GM19438 (cell line): ENCODE measurements at regions not wholly inside any gene's neighbourhood (a gene's known extent, or its start where the extent isn't known, plus 50 kb on each side); places are given as distances from the start of the nearest gene placed in this dataset.

ENCODE experiments used
- ATAC-seq: cut with Tn5 transposase; IDR thresholded peaks from one replicate; pipeline ENCODE4 v1.9.1; 2021; ENCODE audit warnings: low read depth; ENCODE audit not compliant: unreplicated experiment

DNA sequence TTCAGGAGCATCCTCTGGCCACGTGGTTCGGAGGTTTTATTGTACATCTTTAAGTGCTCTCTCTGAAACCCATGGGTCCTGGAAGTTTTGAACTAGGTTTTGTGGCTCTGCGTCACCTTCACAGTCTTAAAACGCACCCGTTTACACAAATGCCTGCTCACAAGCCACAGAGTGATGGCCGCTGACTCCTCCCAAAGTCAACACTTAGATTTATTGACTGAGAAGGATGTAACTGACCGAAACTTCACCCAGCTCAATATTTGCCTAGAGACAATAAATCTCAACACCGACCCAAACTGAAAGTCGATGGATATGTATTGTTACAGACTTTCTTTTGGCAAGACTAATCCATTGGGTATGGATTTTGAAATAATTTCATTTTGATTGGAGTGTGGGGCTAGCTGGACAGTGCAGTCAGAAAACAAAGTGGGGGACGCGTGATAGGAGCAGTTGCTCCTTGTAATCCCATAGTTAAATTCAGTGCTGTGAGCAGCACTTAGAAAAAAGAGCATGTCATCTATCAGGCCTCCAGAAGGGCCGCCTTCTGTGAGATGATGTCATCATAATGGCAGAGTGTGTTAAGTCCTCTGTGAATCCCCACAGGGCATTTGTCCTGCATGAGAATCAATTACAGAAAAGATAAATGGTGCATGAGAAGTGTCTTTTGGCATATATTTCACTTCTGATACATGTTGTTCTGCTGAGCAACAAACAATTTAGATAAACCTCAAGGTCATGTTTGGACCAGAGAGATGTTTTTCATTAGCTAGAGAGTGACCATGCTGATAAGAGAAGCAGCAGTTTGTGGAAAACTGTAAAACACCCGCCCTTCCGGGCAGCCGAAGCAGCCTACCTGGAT is 183.7 kb downstream of the INO80D start:
- ATAC-seq: no peak

DNA sequence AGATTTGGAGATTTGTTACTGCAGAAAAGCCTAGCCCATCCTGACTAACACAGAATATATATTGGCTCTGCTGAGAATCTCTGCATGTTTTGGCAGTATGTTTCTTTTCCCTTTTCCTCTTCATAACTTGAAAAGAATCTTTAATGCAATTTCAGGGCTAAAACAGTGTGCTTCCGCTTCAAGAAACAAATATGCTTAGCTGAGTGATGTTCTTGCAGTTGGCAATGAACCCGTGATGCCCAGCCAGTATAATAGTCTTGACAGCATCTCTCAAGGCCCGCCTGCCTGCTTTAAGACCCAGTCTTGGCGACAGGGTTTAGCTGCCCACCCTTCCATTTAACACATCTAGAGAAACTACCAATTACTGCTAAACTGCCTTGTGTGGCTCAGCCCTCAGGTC is 184.5 kb downstream of the INO80D start:
- no peak for ATAC-seq

DNA sequence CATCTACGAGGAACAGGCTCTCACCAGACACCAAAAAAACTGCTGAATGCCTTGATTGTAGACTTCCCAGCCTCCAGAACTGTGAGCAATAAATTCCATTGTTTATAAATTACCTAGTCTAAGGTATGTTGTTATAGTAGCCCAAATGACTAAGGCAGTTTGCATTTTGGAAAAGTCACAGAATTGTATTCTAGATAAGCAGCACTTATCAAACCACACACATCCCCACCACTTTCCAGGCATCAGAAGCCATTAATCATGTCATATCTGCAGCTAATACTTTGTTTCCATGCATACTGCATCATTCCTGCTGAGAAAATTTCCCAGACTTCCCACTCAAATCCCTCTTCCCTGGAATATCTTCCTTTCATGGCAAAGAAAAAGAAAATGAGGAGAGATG is 187.2 kb downstream of the INO80D start:
- ATAC-seq: no peak

DNA sequence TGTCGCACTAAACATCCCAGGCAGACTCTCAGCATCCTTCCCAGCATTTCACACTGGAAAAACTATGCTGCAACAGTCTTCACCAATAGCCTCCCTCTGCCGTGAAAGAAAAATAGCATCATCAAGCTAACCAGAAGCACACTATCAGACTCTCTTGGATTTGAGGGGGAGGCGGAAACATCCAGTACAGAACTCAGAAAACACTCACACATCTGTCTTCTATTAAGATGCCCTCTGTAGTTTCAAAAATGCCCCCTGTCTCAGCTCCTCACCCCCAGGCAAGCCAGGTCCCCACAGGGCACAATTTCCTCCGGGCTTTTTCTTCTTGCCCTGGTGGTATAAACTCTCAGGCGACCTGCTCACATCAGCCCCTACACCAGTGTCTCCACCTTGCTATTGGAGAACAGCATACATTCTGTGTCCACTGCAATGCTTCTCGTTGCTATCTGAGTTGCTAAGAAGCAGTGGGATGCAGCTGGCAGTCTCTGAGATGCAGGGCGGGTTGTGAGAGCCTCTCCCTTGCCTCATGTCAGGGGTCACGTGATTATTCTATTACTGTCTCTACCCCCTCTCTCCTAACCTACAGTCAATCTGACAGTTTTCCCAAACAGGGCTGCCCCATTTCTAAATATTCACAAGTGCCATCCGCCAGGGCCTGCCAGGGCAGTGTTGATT is 189.9 kb downstream of the INO80D start:
- no peak for ATAC-seq

DNA sequence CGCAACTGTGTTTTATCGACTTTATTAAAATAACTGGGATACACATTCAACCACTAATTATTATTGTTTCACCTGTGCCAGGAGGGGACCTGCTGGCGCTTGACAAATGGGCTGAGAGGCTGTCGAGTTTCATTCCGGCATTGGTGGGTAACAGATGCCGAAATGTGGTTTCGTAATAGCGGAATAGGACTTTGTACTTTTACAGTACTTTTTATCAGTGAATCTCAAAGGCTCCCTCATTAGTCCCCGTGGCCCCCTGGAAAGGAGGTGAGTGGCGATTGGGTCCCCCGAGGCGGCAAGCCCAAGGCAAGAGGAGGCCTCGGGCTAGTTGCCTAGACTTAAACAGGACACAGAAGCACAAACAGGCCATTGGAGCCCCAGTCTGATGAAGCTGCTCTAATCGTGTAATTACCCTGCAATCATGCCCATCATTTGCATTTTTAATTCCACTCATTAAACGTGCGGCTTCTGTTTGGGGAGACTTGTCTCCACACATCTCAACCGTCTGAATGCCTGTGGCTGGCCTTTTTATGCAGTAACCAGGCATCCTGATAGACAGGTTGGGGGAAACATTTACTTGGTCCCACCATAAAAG is 193.2 kb downstream of the INO80D start:
- no peak for ATAC-seq

DNA sequence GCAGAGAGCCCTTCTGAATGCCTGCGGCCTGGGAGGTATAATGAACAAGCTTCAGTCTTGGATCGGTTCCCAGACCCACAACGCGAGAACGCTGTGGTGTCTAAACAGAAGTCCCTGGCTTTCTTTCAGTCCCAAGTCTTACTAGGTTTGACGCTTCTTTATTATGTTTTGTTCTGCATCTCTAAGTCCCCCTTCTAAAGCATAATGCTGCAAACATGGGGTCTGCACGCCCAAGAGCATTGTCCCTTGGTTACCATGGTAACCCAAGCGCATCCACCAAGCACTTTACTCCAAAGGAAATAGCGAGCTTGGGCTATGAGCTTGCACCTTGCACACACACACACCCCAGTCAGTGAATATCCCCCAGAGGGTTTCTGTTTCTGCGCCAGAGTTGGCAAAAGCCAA is 193.7 kb downstream of the INO80D start:
- no peak for ATAC-seq

DNA sequence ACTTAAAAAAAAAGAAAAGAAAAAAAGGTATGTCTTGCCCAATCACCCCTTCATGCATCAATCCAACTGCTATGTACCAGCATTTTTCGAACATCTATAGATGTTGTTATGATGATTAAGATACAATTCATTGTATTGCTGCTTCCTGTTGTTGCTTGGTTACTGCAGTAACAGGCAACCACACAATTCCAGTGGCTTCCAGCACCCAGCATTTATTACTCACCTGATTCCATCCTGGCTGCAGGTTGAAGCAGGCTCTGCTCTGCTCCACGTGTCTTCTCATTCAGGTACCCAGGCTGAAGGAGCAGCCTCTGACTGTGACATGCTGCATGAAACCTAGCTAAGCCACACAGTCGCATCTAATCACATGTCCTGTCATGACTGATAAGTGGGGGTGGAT is 196.9 kb downstream of the INO80D start:
- ATAC-seq: no peak

DNA sequence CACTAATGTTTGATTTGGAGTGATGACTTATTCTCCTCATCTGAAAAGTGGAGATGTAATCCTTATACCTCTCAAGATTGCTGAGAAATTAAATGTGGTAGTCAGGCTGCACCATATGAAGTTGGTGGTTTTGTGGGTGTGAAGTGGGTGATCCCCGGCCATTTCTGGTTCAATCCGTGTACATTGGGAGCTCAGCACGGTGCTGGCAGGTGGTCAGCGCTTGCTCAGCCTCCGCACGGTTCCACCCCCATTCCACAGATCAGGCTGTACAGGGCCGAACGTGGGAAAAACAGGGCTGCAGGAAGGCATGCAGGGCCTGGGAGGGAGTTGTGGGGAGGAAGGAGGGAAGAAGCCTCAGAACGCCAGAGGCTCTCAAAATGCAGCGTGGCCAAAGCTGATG is 198.3 kb downstream of the INO80D start:
- ATAC-seq: no peak

DNA sequence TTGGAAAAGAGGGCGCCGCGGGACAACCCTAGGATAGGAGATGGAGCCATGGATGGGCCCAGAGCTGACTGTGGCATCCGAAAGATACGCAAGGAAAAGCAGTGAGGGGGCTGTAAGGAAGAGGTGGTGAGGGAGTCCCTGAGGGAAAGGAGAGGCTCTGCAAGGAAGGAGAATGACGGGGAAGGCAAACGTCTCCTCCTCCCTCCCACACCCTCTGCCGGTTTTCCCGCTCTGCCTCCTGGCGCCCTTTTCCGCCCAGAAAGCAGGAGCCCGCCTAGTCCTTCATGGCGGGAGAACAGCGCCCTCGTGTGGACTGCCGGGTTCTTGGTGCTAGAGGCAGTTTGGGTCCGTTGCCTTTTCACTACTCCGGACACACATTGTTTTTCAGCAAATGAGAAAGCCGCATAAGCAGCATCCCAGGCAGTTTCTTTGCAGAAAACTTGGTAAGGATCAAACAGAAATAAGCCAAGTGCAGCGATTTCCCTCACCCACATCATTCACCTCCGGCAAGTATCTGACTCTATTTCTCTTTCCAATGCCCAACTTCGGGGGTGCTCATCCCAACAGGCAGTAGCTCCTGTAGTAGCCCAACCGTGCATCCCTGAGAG is 200.4 kb downstream of the INO80D start:
- peak; percentile 80 for ATAC-seq

DNA sequence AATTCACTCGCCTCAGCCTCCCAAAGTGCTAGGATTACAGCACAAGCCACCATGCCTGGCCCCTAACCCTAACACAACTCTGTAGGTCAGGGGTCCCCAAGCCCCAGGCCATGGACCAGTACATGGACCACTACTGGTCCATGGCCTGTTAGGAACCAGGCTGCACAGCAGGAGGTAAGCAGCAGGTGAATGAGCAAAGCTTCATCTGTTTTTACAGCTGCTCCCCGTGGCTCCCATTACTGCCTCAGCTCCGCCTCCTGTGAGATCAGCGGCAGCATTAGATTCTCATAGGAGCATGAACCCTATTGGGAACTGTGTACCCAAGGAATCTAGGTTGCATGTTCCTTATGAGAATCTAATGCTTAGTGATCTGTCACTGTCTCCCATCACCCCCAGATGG is 201.7 kb downstream of the NRP2 start:
- ATAC-seq: no peak

DNA sequence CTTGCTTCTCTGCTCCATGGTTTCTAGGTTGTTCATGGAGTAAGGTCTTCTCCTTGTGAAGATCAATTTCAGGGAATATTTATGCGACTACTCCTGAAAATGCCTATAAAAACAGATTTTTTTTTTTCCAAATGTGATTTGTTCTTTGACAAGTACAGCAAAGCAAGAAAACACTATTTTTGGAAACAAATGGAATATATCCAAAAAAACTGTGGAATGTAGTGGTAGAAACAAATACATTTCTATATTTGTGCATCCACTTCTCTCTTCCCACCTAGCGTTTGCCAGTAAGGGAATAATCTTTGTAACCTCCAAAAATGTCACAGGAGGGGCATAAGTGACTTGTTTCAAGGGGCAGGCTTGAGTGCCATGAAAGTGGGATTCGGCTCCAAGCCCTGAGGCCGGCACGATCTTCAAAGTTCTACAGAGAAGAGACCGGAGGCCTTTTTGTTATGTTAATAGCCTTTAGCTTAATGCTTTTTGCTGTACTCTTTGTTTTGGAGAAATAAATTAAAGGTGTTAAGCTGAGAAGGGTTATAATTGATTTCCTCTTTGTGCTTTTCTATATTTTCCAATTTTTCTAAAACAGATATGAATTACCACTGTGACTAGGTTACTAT is 200.6 kb downstream of the NRP2 start:
- no peak for ATAC-seq

DNA sequence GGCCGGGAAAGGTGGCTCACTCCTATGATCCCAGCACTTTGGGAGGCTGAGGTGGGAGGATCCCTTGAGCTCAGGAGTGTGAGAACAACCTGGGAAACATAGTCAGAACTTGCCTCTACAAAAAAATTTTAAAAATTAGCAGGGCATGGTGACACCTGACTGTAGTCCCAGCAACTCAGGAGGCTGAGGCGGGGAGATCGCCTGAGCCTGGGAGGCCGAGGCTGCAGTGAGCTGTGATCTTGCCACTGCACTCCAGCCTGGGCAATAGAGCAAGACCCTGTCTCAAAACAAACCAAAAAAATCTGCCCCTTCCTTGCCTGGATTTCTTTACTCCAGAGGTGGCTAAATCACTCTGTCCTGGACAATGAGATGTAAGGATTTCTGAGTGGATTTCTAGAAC is 197.7 kb downstream of the NRP2 start:
- no peak for ATAC-seq

DNA sequence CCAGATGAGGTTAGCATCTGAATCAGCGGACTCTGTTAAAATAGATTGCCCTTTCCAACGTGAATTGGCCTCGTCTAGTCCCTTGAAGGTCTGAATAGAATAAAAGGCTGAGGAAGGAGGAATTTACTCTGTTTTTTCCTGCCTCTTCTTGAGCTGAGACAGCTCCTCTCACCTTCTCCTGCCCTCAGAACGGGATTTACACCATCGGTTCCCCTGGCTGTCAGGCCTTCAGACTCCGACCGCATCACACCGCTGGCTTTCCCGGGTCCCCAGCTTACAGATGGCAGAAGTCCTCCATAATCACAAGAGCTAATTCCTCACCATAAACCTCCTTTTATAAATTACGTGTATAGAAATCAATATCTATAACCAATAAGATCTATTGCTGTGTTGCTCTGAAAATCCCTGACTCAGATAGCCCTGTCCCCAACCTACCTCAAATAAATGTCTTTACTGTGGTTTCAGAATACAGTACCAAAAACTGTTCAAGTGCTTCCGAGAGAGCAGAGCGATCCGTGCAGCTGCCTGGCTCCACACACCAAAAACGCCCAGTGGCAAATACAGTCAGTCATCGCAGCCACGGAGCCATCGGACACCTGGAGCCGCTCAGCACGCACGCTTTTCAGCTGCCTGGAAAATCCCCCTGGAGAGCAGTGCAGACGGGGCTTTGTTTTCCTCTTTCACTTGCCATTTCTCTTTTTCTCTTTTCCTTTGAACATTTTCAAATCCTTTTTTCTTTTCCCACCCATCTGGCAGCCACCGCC is 196.9 kb downstream of the NRP2 start:
- ATAC-seq: no peak

DNA sequence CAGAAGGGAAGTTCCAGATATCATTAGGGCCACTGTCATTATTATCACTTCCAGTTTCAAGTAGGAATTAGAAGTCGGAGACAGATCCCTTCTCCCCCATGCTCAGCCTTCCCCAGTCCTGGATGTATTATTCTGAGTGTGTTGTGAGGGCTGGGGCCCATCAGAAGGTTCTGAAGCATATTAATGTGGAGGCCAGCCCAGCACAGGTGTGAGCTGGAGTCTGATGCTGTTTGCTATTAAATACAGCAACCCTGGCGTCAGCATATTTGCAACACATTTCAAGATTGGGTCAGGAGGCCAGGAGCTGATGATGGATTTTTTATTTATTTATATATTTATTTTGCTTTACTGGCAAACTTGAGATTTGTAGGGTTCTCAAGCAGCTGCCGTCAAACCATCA is 195.2 kb downstream of the NRP2 start:
- no peak for ATAC-seq

DNA sequence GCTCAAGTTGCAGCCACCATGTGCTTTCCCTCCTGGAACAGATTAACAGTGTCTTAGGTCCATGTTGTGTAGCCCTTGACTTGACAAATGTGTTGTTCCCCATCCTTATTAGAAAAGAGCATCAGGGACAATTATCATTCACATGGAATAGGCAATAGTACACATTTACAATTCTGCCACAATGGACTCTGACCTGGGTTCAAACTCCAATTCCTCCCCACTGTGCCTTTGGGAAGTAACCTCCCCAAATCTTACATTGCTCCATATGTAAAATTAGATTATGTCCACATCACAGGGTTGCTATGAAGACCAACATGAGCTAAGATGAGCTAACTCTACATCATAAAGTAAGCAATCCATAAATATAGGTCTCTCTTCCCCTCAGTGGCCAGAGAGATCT is 193.8 kb downstream of the NRP2 start:
- no peak for ATAC-seq

DNA sequence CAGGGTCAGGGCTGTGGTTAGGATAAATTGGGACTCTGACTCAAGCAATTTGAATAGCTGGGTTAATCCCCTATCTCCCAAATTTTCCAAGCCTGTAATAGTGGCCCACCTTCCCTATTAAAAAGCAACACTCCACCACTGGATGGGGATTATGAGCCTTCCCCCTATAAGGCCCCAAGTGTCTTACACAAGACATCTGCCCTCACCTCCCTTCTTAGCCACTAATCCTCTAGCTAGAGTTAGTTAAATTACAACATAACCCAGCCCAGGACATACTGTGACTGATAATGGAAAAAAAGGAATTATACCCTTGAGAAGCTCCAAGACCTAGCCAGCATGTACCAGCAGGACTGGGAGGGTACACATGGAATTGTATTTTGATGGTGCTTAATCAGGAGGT is 190.4 kb downstream of the NRP2 start:
- ATAC-seq: no peak

DNA sequence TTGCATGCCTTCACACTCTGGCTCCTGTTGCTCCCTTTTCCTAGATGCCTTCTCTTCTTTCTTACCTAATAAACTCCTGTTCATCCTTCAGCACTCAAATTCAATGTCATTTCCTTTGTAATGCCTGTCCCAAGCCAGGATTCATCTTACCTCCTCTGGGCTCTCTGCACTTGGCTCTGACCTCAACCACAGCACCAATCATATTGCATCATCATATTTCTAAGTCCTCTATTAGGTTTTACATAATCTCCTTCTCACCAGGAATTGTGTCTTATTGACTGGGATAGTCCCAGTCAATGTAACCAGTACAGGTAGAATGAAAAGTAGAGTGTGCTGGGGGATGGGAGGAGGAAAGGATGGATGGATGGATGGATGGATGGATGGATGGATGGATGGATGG is 187.1 kb downstream of the NRP2 start:
- ATAC-seq: no peak

DNA sequence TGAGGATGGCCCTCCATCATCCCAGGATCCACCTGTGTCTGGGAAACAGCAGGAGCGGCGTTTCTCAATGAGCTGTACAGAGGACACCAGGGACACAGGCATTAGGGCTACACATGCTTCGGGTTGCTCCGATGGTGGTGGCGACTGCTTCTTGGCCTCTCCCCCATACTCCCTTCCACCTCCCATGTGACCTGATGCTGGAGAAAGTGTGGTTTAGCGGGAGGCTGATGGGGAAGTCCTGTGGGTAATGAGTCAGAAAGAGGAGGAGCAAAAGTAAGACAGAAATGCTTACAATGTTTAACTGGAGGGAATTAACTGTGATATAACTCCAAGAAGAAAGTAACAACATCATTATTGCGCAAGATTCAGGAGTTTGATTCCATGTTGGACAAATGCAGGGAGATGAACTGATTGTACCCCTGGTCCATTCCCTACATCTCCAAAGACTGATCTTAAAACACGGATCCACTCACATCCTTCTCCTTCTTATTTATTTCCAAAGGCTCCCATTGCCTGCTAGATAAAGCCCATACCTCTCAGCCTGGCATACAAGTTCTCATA is 186.6 kb downstream of the NRP2 start:
- peak; percentile 87 for ATAC-seq

DNA sequence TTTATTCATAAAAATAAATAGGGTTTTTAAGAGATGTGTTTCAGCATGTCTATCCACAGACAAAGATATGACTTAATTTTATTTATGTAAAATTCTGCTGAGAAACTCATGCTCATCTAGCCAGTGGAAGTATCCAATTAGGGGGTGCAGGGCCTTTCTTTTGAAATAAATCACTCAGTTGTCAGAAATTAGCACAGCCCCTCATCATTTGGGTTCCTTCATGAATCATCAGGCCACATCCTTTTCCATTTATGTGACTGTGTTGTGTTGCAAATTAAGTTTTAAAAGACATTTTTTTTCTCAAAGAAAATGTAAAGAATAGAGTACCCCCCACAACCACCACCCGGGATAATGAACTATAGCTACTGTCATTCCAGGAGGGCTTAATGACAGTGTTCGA is 185.8 kb downstream of the NRP2 start:
- ATAC-seq: no peak

DNA sequence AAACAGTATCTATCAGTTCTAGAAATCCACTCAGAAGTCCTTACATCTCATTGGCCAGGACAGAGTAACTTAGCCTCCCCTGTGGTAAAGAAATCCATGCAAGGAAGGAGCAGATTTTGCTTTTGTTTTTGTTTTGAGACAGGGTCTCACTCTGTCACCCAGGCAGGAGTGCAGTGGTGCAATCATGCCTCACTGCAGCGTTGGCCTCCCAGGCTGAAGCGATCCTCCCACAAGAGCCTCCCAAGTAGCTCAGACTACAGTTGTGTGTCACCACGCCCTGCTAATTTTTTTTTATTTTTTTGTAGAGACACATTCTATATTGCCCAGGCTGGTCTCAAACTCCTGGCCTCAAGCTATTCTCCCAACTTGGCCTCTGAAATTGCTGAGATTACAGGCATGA is 185.1 kb downstream of the NRP2 start:
- no peak for ATAC-seq
